ENCODE measurements at regions not wholly inside any gene's neighbourhood (a gene's known extent, or its start where the extent isn't known, plus 50 kb on each side); places are given as distances from the start of the nearest gene placed in this dataset.

- H3K27me3 ChIP-seq = peaks cover 0 to 76% of the 10 kb centered on the region in 2 donors
- H3K4me1 ChIP-seq = no peaks in the 10 kb centered on the region
- H3K4me3 ChIP-seq = no peak overlapping the region
- no peaks in the 10 kb centered on the region for H3K36me3 ChIP-seq
- TF ChIP-seq CTCF (IDR thresholded peaks at IDR 0.05) = no peak
- DNase-seq = no peak
- no peak overlapping the region for H3K27ac ChIP-seq
- H3K9me3 ChIP-seq = no peaks in the 10 kb centered on the region
- intact Hi-C loops (cut with DNase I; ENCODE audit: low total_unique reads) = no loop called here
Measured at GRCh38 chr17:73785958-73786743, 141.9 kb upstream of the SDK2 start.

- Histone ChIP-seq H3K4me1 (no peaks in the 10 kb centered on the region), H3K27ac (no peak overlapping the region), H3K9me3 (no peaks in the 10 kb centered on the region), H3K27me3 (peaks cover 0 to 79% of the 10 kb centered on the region in 2 donors), H3K4me3 (no peak overlapping the region), H3K36me3 (no peaks in the 10 kb centered on the region)
- TF ChIP-seq CTCF (IDR thresholded peaks at IDR 0.05) = no peak
- no peak for DNase-seq
- intact Hi-C loops (cut with DNase I; ENCODE audit: low total_unique reads) = no loop called here
Measured at GRCh38 chr17:73787076-73788059, 143.1 kb upstream of the SDK2 start.

DNA sequence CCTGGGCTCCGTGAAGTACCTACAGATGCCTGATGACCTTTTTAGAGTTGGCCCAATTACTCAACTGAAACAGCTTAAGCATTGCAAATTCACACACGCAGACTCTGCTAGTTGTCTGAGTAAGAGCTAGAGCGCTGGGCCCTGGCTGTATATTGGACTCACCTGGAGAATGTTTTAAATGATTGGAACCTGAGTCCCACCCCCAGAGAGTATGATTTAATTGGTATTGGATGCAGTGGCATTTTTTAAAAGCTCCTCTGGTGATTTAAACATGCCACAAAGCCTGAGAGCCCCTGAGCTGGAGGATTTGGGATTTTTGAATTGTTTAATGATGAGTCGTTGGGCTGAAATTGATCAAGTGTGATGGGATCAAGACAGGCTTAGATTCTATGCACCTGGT lies 143.9 kb upstream of the SDK2 start:
- DNase-seq = no peak

GRCh38 chr17:73791121-73791520 lies 146.9 kb upstream of the SDK2 start:
- no peaks in the 10 kb centered on the region for H3K36me3 ChIP-seq
- H3K4me3 ChIP-seq = no peak overlapping the region
- no peak for DNase-seq
- H3K4me1 ChIP-seq = no peaks in the 10 kb centered on the region
- H3K27ac ChIP-seq = no peak overlapping the region
- no peak for TF ChIP-seq CTCF (IDR thresholded peaks at IDR 0.05)
- peaks cover 0 to 62% of the 10 kb centered on the region in 2 donors for H3K27me3 ChIP-seq
- H3K9me3 ChIP-seq = no peaks in the 10 kb centered on the region
- intact Hi-C loops (cut with DNase I; ENCODE audit: low total_unique reads) = no loop called here

More for the DNA sequence above, 143.9 kb upstream of the SDK2 start:
- Histone ChIP-seq H3K27me3 (peaks cover 0 to 79% of the 10 kb centered on the region in 2 donors), H3K36me3 (no peaks in the 10 kb centered on the region), H3K4me3 (no peak overlapping the region), H3K4me1 (no peaks in the 10 kb centered on the region), H3K9me3 (no peaks in the 10 kb centered on the region), H3K27ac (no peak overlapping the region)
- no peak for TF ChIP-seq CTCF (IDR thresholded peaks at IDR 0.05)
- intact Hi-C loops (cut with DNase I; ENCODE audit: low total_unique reads) = no loop called here

DNA sequence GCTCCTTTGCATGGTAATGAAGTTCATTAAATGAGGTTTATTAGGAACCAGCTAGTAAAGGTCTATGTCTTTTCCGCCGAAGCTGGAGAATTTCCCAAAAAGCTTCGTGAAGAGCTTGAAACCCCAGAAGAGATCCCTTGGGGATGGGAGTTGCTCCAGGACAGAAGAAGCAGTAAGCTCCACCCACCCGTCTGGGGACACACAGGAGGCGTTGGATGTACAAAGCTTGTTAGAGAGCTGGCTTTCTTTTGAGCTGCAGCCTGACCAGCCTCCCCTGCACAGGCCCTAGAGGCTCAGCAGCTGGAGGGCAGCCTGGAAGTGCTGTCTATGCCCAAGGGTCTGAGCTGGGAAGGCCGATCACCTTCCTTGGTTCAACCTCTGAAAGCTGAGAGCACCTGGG lies 147.4 kb upstream of the SDK2 start:
- Histone ChIP-seq H3K4me3 (no peak overlapping the region), H3K36me3 (no peaks in the 10 kb centered on the region), H3K27ac (no peak overlapping the region), H3K4me1 (no peaks in the 10 kb centered on the region), H3K9me3 (no peaks in the 10 kb centered on the region), H3K27me3 (peaks cover 0 to 56% of the 10 kb centered on the region in 2 donors)
- intact Hi-C loops (cut with DNase I; ENCODE audit: low total_unique reads) = no loop called here
- no peak for TF ChIP-seq CTCF (IDR thresholded peaks at IDR 0.05)
- DNase-seq = no peak

Measured in tibial artery (tissue), 4 donors.